HG02623 (cell line): ENCODE measurements at regions not wholly inside any gene's neighbourhood (a gene's known extent, or its start where the extent isn't known, plus 50 kb on each side); places are given as distances from the start of the nearest gene placed in this dataset.
"Not testable (repeated sequence)": the region's sequence is repeated elsewhere in the genome, so short reads cannot be mapped to it uniquely, and the experiment has no call there.

ENCODE experiments used
- ATAC-seq: cut with Tn5 transposase; IDR thresholded peaks from one replicate; pipeline ENCODE4 v1.9.1; 2021; ENCODE audit warnings: moderate library complexity; ENCODE audit not compliant: unreplicated experiment

GRCh38 chr4:27343411-27343810, 482.8 kb downstream of the STIM2 start:
- ATAC-seq, result no peak

GRCh38 chr4:27350161-27350560, 489.5 kb downstream of the STIM2 start:
- no peak for ATAC-seq

- no peak for ATAC-seq
Observed at GRCh38 chr4:27357283-27357682, 496.6 kb downstream of the STIM2 start.

- no peak for ATAC-seq
Observed at GRCh38 chr4:27358269-27358668, 497.6 kb downstream of the STIM2 start.

- no peak for ATAC-seq
Observed at GRCh38 chr4:27360131-27360530, 499.5 kb downstream of the STIM2 start.

GRCh38 chr4:27360790-27361267, 500.2 kb downstream of the STIM2 start:
- no peak for ATAC-seq

DNA sequence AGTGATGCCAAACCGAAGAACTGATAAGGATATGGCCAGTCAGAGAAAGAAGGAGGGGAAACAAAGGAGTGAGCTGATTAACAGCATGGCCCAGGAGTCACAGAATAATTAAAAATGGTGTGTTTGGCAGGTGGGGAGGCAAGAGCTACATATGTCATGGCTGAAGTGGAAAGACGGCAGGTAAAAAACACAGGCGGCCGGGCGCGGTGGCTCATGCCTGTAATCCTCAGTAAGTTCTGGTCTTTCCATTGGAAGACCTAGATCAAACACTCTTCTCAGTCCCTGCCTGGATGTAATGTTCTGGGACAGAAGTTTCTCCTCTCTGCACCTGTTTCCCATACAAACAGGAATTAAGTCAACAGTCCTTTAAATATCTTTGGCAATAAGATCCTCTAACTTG, 503.9 kb downstream of the STIM2 start:
- ATAC-seq, result no peak

GRCh38 chr4:27366104-27366823, 505.6 kb downstream of the STIM2 start:
- ATAC-seq, result no peak

DNA sequence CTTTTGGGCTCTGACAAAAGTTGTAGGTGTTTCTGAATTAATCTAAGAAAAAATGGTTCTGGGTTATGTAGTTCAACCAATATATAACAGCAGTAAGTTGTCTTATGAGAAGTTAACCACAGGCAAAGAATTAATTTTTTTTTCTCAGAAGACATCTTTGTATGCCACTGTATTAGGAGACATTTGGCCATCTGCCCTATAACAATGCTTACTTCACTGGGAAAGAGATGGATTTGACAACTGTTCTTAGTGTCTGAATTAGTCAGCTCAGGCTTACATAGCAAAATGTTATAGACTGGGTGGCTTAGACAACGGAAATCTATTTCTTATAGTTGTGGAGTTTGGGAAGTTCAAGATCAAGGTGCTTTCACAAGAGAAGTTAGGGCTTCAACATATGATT, 508.1 kb downstream of the STIM2 start:
- ATAC-seq, result no peak

DNA sequence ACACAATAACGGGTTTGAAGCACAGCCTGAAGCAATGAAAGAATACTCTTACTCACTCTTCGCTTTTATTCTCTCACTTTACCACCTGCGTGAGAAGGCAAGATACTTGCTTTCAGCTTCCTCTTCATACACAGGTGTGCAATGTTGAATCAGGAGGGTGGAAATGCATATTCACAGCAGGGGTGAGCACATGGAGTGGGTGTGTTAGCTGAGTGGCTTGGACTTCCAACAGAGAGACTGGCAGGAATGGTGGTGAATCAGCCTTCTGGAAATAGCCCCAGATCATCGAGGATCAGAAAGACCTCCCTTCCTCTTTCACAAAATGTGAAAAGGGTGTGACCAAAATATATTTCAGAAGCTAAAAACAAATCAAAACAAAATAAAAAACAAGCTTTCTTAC, 521.2 kb downstream of the STIM2 start:
- ATAC-seq, result no peak

- no peak for ATAC-seq
Observed at GRCh38 chr4:27387711-27388110, 527.1 kb downstream of the STIM2 start.

DNA sequence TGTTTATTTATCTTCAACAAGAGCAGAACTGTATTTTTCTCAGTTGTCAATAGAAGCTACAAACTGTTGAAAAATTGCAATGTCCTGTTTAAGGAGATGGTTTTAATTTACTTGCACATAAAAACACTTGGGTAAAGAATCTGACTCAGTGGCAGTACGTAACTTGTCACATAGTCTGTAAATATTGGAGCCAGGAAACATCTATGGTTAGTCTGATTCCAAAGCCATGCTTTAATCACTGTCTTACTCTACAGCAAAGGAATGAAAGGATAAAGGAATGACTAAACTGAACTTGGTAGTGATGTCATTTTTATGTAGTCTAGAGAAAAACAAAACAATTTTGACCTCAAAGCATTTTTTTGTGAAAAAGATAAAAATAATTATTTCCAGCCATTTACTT, 537.2 kb downstream of the STIM2 start:
- no peak for ATAC-seq

GRCh38 chr4:27398631-27399310, 538.1 kb downstream of the STIM2 start:
- ATAC-seq, result no peak

GRCh38 chr4:27407616-27408015, 547.0 kb downstream of the STIM2 start:
- ATAC-seq, result no peak

GRCh38 chr4:27412613-27413012, 552.0 kb downstream of the STIM2 start:
- ATAC-seq, result no peak

- ATAC-seq, result no peak
Observed at GRCh38 chr4:27414887-27415731, 554.5 kb downstream of the STIM2 start.

GRCh38 chr4:27428661-27429060, 568.0 kb downstream of the STIM2 start:
- no peak for ATAC-seq

DNA sequence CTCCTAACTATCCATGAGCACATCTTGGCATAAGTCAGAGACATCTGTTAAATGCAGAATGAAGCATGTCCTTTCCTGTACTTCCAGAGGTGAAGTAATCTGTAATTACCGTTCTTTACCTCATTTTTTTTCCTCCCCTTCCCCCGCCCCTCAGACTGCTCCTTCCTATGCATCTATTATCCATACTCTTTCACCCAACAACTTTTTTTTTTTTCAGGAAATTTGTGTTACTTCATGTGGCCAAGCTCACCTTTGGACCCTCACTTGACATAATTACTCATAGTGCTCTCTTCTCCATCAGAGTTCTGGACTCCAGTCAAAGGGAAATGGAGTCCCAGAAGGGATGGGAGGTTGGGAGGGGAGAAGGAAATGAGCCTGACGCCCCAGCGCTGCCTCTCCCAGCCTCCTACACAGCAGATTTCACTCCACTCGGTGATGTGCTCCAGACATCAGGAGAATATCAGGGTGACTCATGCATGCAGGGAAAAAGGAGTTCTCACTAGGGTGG, 568.8 kb downstream of the STIM2 start:
- no peak for ATAC-seq

- no peak for ATAC-seq
Observed at GRCh38 chr4:27442146-27442545, 581.5 kb downstream of the STIM2 start.

- not testable (repeated sequence) for ATAC-seq
Observed at GRCh38 chr4:27442661-27443060, 582.0 kb downstream of the STIM2 start.

- ATAC-seq, result no peak
Observed at GRCh38 chr4:27463816-27464215, 603.2 kb downstream of the STIM2 start.
